ENCODE measurements at regions not wholly inside any gene's neighbourhood (a gene's known extent, or its start where the extent isn't known, plus 50 kb on each side); places are given as distances from the start of the nearest gene placed in this dataset.
A peak's percentile ranks its signal among the peaks of the same experiment; 100 is the strongest.

DNA sequence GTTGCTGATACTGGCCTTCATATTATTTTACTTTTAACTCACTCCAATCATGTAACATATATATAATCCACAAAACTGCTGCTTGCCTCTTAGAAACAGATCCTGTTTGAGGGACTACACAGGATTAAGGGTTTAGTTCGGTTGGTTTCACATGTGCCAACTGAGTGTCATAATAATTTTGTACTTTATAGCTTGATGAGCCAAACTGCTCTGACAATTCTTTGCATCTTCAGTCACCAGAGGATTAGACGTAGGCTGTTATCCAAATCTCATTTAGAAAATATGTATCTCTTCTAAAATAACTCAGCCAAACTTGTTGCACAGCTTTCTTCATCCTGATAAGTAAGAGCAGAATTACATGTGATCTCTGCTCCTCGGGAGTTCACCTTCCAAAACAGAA lies 643.6 kb upstream of the PTCHD4 start:
- no peaks in the 10 kb centered on the region for H3K4me1 ChIP-seq (ENCODE audit: control insufficient read depth, insufficient read depth, low read length)
- no peaks in the 10 kb centered on the region for H3K36me3 ChIP-seq (ENCODE audit: control insufficient read depth, insufficient read depth, low read length)
- no CpG with 5 or more reads among the region's 3 CpGs for WGBS (ENCODE audit: insufficient coverage)
- H3K27me3 ChIP-seq (ENCODE audit: control insufficient read depth, insufficient read depth, low read length): no peaks in the 10 kb centered on the region
- no peaks in the 10 kb centered on the region for H3K9me3 ChIP-seq (ENCODE audit: control insufficient read depth, insufficient read depth, low read length)
- H3K4me3 ChIP-seq (ENCODE audit: low read depth, low read length): no peak overlapping the region
- DNase-seq (ENCODE audit: low read depth in 4 of 6, low spot score in 6 of 6): peak in 1 of 6 donors; percentile 57
- no peak overlapping the region for H3K27ac ChIP-seq (ENCODE audit: low read depth, low read length)

DNA sequence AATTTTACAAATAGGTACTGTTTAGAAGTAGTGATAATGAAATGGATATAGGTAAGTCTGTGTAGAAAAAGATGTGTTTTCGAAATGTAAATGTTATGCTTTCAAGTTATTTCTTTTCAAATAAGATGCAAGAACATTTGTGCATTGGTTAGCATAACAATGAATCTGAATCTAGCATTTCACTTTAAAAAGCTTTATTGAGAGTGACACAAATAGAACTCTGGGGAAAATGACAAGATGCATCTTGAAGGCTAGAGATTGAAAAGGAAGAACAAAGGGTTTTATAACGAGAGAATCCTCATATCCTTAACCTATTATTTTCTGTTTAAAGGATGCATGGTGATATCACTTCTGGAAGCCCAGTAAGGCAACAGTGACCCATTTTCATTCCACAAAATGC lies 639.9 kb upstream of the PTCHD4 start:
- no CpG with 5 or more reads among the region's 2 CpGs for WGBS (ENCODE audit: insufficient coverage)

DNA sequence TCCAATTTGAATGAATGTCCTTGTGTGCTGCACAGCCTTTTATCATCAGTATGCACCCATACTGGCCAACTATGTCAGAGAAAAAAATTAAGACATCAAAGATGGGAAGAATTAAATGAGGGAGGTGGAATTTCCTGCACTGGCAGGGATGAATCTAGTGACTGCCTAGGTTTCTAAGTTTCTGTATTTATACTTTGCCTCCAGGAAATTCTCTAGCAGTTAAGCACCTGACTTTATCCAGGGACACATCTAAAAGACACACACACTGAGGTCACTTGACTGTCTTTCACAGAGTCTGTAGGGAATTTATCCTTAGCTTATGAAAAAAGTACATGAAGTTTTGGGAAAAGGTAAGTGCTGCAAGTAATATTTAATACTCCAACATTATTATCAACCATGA lies 636.5 kb upstream of the PTCHD4 start:
- H3K36me3 ChIP-seq (ENCODE audit: control insufficient read depth, insufficient read depth, low read length): no peaks in the 10 kb centered on the region
- H3K27me3 ChIP-seq (ENCODE audit: control insufficient read depth, insufficient read depth, low read length): no peaks in the 10 kb centered on the region
- no peak overlapping the region for H3K4me3 ChIP-seq (ENCODE audit: low read depth, low read length)
- H3K27ac ChIP-seq (ENCODE audit: low read depth, low read length): no peak overlapping the region
- no peaks in the 10 kb centered on the region for H3K4me1 ChIP-seq (ENCODE audit: control insufficient read depth, insufficient read depth, low read length)
- H3K9me3 ChIP-seq (ENCODE audit: control insufficient read depth, insufficient read depth, low read length): no peaks in the 10 kb centered on the region
- no peak for DNase-seq (ENCODE audit: low read depth in 4 of 6, low spot score in 6 of 6)

More for the DNA sequence above, 639.9 kb upstream of the PTCHD4 start:
- H3K27ac ChIP-seq (ENCODE audit: low read depth, low read length): no peak overlapping the region
- DNase-seq (ENCODE audit: low read depth in 4 of 6, low spot score in 6 of 6): no peak
- no peak overlapping the region for H3K4me3 ChIP-seq (ENCODE audit: low read depth, low read length)
- H3K27me3 ChIP-seq (ENCODE audit: control insufficient read depth, insufficient read depth, low read length): no peaks in the 10 kb centered on the region
- no peaks in the 10 kb centered on the region for H3K36me3 ChIP-seq (ENCODE audit: control insufficient read depth, insufficient read depth, low read length)
- no peaks in the 10 kb centered on the region for H3K4me1 ChIP-seq (ENCODE audit: control insufficient read depth, insufficient read depth, low read length)
- H3K9me3 ChIP-seq (ENCODE audit: control insufficient read depth, insufficient read depth, low read length): no peaks in the 10 kb centered on the region

DNA sequence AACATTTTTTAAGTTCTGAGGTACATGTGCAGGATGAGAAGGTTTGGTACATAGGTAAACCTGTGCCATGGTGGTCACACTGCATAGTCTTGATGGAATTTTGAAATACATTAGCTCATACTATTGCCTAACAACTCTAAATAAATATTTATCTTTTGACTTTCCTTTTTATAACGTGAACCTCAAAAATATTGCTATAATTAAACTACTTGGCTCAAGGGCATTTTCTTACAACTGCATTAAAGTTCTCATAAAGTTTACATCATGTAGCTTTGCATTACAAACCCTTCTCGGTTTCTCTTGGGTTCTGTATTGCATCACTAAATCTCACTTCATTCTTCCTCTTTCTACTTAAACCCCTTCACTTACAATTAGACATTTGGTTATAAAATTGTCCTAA lies 636.0 kb upstream of the PTCHD4 start:
- H3K4me3 ChIP-seq (ENCODE audit: low read depth, low read length): no peak overlapping the region
- no peak overlapping the region for H3K27ac ChIP-seq (ENCODE audit: low read depth, low read length)
- H3K27me3 ChIP-seq (ENCODE audit: control insufficient read depth, insufficient read depth, low read length): no peaks in the 10 kb centered on the region
- 65% methylated on average over 2 of the region's 2 CpGs for WGBS (ENCODE audit: insufficient coverage)
- no peak for DNase-seq (ENCODE audit: low read depth in 4 of 6, low spot score in 6 of 6)
- H3K4me1 ChIP-seq (ENCODE audit: control insufficient read depth, insufficient read depth, low read length): no peaks in the 10 kb centered on the region
- H3K36me3 ChIP-seq (ENCODE audit: control insufficient read depth, insufficient read depth, low read length): no peaks in the 10 kb centered on the region
- H3K9me3 ChIP-seq (ENCODE audit: control insufficient read depth, insufficient read depth, low read length): no peaks in the 10 kb centered on the region

DNA sequence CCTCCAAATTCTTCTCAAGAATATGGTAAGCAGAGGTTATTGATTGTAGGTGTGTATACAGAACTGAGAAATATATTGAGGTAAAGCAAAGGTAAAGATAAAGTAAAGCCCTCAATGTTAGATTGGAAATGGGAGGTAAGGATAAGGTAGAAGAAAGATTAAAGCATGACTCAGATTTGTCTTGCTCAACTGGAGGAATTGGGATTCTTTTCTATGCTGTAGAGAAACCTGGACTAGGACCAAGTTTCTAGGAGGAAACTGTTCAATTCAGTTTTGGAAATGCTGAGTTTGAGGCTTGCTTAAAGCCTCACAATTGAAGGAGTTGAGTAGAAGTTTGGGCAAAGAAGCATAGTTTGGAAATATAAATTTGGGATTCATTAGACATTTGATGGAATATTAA lies 634.0 kb upstream of the PTCHD4 start:
- Histone ChIP-seq H3K36me3 (ENCODE audit: control insufficient read depth, insufficient read depth, low read length) (no peaks in the 10 kb centered on the region), H3K27me3 (ENCODE audit: control insufficient read depth, insufficient read depth, low read length) (no peaks in the 10 kb centered on the region), H3K9me3 (ENCODE audit: control insufficient read depth, insufficient read depth, low read length) (no peaks in the 10 kb centered on the region), H3K4me1 (ENCODE audit: control insufficient read depth, insufficient read depth, low read length) (no peaks in the 10 kb centered on the region), H3K4me3 (ENCODE audit: low read depth, low read length) (no peak overlapping the region), H3K27ac (ENCODE audit: low read depth, low read length) (no peak overlapping the region)
- DNase-seq (ENCODE audit: low read depth in 4 of 6, low spot score in 6 of 6): no peak

DNA sequence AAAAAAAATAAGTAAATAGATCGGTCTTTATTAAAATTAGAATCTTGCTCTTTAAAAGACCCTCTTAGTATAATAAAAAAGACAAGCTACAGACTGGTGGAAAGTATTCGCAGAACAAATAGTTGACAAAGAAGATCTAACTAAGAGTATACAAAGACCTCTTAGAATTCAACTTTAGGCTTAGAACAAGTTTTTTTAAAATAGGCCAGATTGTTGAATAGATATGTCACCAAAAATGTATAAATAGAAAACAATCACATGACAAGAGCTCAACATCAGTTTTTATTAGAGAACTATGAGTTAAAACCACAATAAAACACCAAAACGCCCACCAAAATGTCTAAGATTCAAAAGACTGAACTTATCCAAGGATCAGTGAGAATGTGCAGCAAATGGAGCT lies 632.7 kb upstream of the PTCHD4 start:
- H3K27ac ChIP-seq (ENCODE audit: low read depth, low read length): no peak overlapping the region
- no peaks in the 10 kb centered on the region for H3K36me3 ChIP-seq (ENCODE audit: control insufficient read depth, insufficient read depth, low read length)
- H3K9me3 ChIP-seq (ENCODE audit: control insufficient read depth, insufficient read depth, low read length): no peaks in the 10 kb centered on the region
- WGBS (ENCODE audit: insufficient coverage): no CpG with 5 or more reads among the region's 3 CpGs
- H3K4me3 ChIP-seq (ENCODE audit: low read depth, low read length): no peak overlapping the region
- DNase-seq (ENCODE audit: low read depth in 4 of 6, low spot score in 6 of 6): no peak
- no peaks in the 10 kb centered on the region for H3K4me1 ChIP-seq (ENCODE audit: control insufficient read depth, insufficient read depth, low read length)
- H3K27me3 ChIP-seq (ENCODE audit: control insufficient read depth, insufficient read depth, low read length): no peaks in the 10 kb centered on the region

DNA sequence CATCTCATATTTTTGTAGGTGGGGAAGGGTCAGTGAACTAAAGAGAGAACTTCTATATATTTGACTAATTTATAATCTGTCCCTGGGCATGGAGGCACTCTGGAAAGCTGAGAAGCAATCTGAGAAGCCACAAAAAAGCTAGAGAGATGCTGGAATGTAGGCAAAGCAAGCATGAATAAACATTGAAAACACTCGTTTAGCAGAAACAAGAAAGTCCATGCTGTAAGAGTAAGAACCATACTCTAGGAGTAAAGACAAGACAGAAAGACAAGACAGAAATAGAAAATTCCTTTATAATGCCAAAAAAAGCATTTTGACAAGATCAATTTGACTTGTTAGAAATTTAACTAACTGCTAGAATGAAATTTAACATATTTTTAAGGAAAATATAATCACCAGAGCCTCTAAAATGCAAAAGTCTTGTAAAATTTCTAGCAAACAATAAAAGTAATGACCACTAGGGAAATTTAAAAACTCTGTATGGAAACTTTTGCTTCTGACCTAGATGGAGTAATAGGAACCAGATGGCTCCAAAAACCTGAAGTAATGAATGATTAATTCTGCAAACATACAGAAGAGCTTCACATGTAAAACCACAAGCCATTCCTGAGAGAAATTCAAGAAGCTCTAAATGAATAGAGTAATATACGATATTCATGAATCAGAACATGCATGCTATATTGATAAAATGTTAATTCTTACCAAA lies 625.7 kb upstream of the PTCHD4 start:
- peak in 1 of 6 donors; percentile 53 for DNase-seq (ENCODE audit: low read depth in 4 of 6, low spot score in 6 of 6)
- no CpG with 5 or more reads among the region's 2 CpGs for WGBS (ENCODE audit: insufficient coverage)
- no peaks in the 10 kb centered on the region for H3K27me3 ChIP-seq (ENCODE audit: control insufficient read depth, insufficient read depth, low read length)

DNA sequence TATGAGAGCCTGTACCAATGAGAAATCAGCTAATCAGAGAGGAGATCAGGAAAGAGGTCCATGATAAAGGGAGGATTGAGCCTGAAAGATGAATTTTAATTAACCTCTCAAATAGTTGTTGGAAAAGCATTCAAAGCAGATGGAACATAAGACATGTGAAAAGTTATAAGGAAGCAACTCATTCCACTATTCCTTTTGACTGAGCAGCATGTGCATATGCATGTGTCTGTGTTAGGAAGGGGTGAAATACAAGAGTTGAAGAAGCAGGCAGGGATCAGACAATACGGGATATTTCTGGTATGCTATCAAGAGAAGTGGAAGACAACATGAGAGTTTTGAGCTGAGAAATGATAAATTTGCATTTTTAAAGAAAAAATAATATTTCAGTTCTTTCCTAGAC lies 624.8 kb upstream of the PTCHD4 start:
- H3K27ac ChIP-seq (ENCODE audit: low read depth, low read length): no peak overlapping the region
- H3K27me3 ChIP-seq (ENCODE audit: control insufficient read depth, insufficient read depth, low read length): no peaks in the 10 kb centered on the region
- H3K4me3 ChIP-seq (ENCODE audit: low read depth, low read length): no peak overlapping the region
- DNase-seq (ENCODE audit: low read depth in 4 of 6, low spot score in 6 of 6): peak in 1 of 6 donors; percentile 61
- no peaks in the 10 kb centered on the region for H3K36me3 ChIP-seq (ENCODE audit: control insufficient read depth, insufficient read depth, low read length)
- no CpG with 5 or more reads among the region's 1 CpG for WGBS (ENCODE audit: insufficient coverage)
- H3K4me1 ChIP-seq (ENCODE audit: control insufficient read depth, insufficient read depth, low read length): no peaks in the 10 kb centered on the region
- no peaks in the 10 kb centered on the region for H3K9me3 ChIP-seq (ENCODE audit: control insufficient read depth, insufficient read depth, low read length)

More for the DNA sequence above, 625.7 kb upstream of the PTCHD4 start:
- Histone ChIP-seq H3K36me3 (ENCODE audit: control insufficient read depth, insufficient read depth, low read length) (no peaks in the 10 kb centered on the region), H3K4me3 (ENCODE audit: low read depth, low read length) (no peak overlapping the region), H3K9me3 (ENCODE audit: control insufficient read depth, insufficient read depth, low read length) (no peaks in the 10 kb centered on the region), H3K27ac (ENCODE audit: low read depth, low read length) (no peak overlapping the region), H3K4me1 (ENCODE audit: control insufficient read depth, insufficient read depth, low read length) (no peaks in the 10 kb centered on the region)

DNA sequence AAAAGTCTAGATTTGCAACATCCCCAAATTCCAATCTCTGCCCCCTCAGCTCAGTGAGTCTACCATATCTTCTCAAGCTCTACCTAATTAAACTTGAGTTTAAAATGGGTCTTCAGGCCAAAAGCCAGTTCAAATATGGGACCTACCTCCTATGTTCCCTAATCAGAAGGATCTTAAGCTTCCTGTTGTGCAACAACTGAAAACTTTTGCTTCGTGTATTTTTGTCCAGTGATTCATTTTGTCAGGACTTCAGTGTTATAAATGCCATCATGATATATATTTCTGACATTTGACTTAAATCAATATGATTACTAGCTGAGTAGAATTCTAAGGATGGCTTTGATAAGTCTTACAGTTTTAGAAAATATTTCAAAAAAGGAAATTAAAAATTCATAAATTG lies 622.6 kb upstream of the PTCHD4 start:
- H3K4me3 ChIP-seq (ENCODE audit: low read depth, low read length): no peak overlapping the region
- no peaks in the 10 kb centered on the region for H3K9me3 ChIP-seq (ENCODE audit: control insufficient read depth, insufficient read depth, low read length)
- no peaks in the 10 kb centered on the region for H3K36me3 ChIP-seq (ENCODE audit: control insufficient read depth, insufficient read depth, low read length)
- no peak for DNase-seq (ENCODE audit: low read depth in 4 of 6, low spot score in 6 of 6)
- no peak overlapping the region for H3K27ac ChIP-seq (ENCODE audit: low read depth, low read length)
- no CpG with 5 or more reads among the region's 1 CpG for WGBS (ENCODE audit: insufficient coverage)
- H3K27me3 ChIP-seq (ENCODE audit: control insufficient read depth, insufficient read depth, low read length): no peaks in the 10 kb centered on the region
- no peaks in the 10 kb centered on the region for H3K4me1 ChIP-seq (ENCODE audit: control insufficient read depth, insufficient read depth, low read length)

DNA sequence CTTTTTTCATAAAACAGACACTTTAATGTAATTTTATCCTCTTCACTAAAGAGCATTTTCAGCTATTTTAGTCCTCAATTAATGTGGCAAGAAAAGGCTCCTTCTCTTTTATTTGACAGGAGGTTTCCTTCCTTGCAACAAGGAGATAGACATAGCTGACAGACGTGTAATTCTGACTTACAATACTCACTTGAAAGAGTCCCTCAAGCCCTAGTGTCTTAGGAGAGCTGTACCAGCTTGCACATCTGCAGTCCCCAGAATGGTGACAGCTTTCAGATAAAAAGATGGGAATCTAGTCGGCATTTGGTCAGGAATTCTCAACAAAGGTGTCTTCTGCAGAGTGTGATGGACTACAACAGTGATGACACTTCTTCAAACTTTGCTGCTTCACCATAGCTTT lies 603.7 kb upstream of the PTCHD4 start:
- Histone ChIP-seq H3K4me3 (ENCODE audit: low read depth, low read length) (no peak overlapping the region), H3K4me1 (ENCODE audit: control insufficient read depth, insufficient read depth, low read length) (no peaks in the 10 kb centered on the region), H3K36me3 (ENCODE audit: control insufficient read depth, insufficient read depth, low read length) (no peaks in the 10 kb centered on the region), H3K9me3 (ENCODE audit: control insufficient read depth, insufficient read depth, low read length) (peaks cover 3% of the 10 kb centered on the region), H3K27me3 (ENCODE audit: control insufficient read depth, insufficient read depth, low read length) (no peaks in the 10 kb centered on the region), H3K27ac (ENCODE audit: low read depth, low read length) (no peak overlapping the region)
- 20% methylated on average over 1 of the region's 2 CpGs for WGBS (ENCODE audit: insufficient coverage)
- peak in 1 of 6 donors; percentile 13 for DNase-seq (ENCODE audit: low read depth in 4 of 6, low spot score in 6 of 6)
